ENCODE measurements at regions not wholly inside any gene's neighbourhood (a gene's known extent, or its start where the extent isn't known, plus 50 kb on each side); places are given as distances from the start of the nearest gene placed in this dataset.

DNA sequence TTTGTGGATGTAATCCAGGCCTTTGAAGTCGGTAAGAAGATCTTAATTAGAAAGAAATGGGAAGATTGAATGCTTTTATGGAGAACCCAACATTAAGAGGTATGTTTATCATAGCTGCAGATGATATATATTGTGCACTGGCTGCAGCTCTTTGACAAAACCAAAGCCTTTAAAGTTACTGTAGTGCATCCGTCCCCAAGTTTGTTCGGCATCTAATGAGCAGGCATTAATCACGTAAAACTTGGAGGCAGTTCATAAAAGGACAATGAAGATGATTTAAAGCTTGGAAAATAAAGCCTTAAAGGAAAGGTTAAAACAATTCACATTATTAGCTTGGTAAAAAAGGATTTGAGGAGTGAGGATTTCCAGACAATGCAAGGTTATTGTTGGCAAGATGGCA is 150.8 kb upstream of the ARX start:
- no peak for TF ChIP-seq TARDBP (IDR thresholded peaks at IDR 0.05)
- TF ChIP-seq NFRKB (IDR thresholded peaks at IDR 0.05) = no peak
- no peak for TF ChIP-seq ARNT (IDR thresholded peaks at IDR 0.05)
- no peak for TF ChIP-seq SUZ12 (IDR thresholded peaks at IDR 0.05)
- no peak for TF ChIP-seq BHLHE40 (IDR thresholded peaks at IDR 0.05; ENCODE audit: borderline replicate concordance)

Data from HEK293T (cell line).